PC-3 (cell line): ENCODE measurements at regions not wholly inside any gene's neighbourhood (a gene's known extent, or its start where the extent isn't known, plus 50 kb on each side); places are given as distances from the start of the nearest gene placed in this dataset.

Experiments used
- ATAC-seq: fragments of 200-7000 bp; cut with Tn5 transposase; 2 replicates; pipeline ENCODE4 v1.9.1; 2020; ENCODE audit warnings: mild to moderate bottlenecking, moderate library complexity
- BruUV-seq: library from RNA; stranded (reverse); fragments of 400-500 nt; replicated peaks from 2 replicates; lab custom pipeline; 2021; lab: Mats Ljungman, UMichigan
- CTCF ChIA-PET: fragments of 300-600 bp; sonication (Branson Sonifier 250); formaldehyde crosslinking; loops from one replicate; lab custom pipeline; 2022; ENCODE audit warnings: antibody characterized with exemption; lab: Charles Lee
- POLR2A ChIA-PET: fragments of 300-600 bp; sonication (Branson Sonifier 250); formaldehyde crosslinking; loops from one replicate; lab custom pipeline; 2022; ENCODE audit warnings: antibody characterized with exemption; ENCODE audit not compliant: unreplicated experiment; lab: Charles Lee
- DNase-seq: peaks from one replicate; pipeline ENCODE4 v3.0.0-alpha.2; 2015
- H2AFZ ChIP-seq: fragments of 300-600 bp; sonication (generic); 2 replicates; pipeline ENCODE4 v1.6.0; 2016; ENCODE audit warnings: antibody characterized with exemption, low read length
- H3F3A ChIP-seq: fragments of 300-600 bp; sonication (generic); one replicate; pipeline ENCODE4 v1.6.0; 2017; ENCODE audit warnings: antibody characterized with exemption, low read length, control low read depth, mild to moderate bottlenecking; ENCODE audit not compliant: unreplicated experiment
- H3K27ac ChIP-seq: fragments of 300-600 bp; sonication (generic); 2 replicates; pipeline ENCODE4 v1.5.1; 2016; ENCODE audit warnings: mild to moderate bottlenecking, low read length
- H3K27me3 ChIP-seq: fragments of 300-600 bp; sonication (generic); 2 replicates; pipeline ENCODE4 v1.6.1; 2016; ENCODE audit warnings: low read length, mixed read lengths
- H3K36me3 ChIP-seq: fragments of 300-600 bp; sonication (generic); 2 replicates; pipeline ENCODE4 v1.6.1; 2016; ENCODE audit warnings: low read depth, mixed run types, low read length, mixed read lengths
- H3K4me1 ChIP-seq: fragments of 300-600 bp; sonication (generic); 2 replicates; pipeline ENCODE4 v1.5.1; 2016; ENCODE audit warnings: low read length; ENCODE audit not compliant: insufficient read depth
- H3K4me2 ChIP-seq: fragments of 300-600 bp; sonication (generic); 2 replicates; pipeline ENCODE4 v1.6.0; 2016; ENCODE audit warnings: low read length
- H3K4me3 ChIP-seq: fragments of 300-600 bp; sonication (generic); 2 replicates; pipeline ENCODE4 v1.5.1; 2016; ENCODE audit warnings: mild to moderate bottlenecking, low read length, mixed read lengths
- H3K79me2 ChIP-seq: fragments of 300-600 bp; sonication (generic); 2 replicates; pipeline ENCODE4 v1.6.1; 2017; ENCODE audit warnings: low read length, mixed read lengths
- H3K9ac ChIP-seq: fragments of 300-600 bp; sonication (generic); 2 replicates; pipeline ENCODE4 v1.6.0; 2016; ENCODE audit warnings: mild to moderate bottlenecking, low read length
- H3K9me2 ChIP-seq: fragments of 300-600 bp; sonication (generic); replicated peaks from 2 replicates; pipeline ENCODE4 v1.6.1; 2016; ENCODE audit warnings: mixed run types, low read length, mixed read lengths
- H3K9me3 ChIP-seq: fragments of 300-600 bp; sonication (generic); 2 replicates; pipeline ENCODE4 v1.6.1; 2016; ENCODE audit warnings: low read length, mixed read lengths
- H4K20me1 ChIP-seq: fragments of 300-600 bp; sonication (generic); 2 replicates; pipeline ENCODE4 v1.6.1; 2016; ENCODE audit warnings: low read length, mixed read lengths
- CTCF ChIP-seq: fragments of 300-600 bp; sonication (generic); conservative IDR thresholded peaks from 2 replicates; pipeline ENCODE4 v1.5.1; 2017; ENCODE audit warnings: antibody characterized with exemption, low read depth, mild to moderate bottlenecking, low read length
- EZH2 ChIP-seq: fragments of 300-600 bp; sonication (generic); IDR thresholded peaks from one replicate; pipeline ENCODE4 v1.6.1; 2017; ENCODE audit warnings: antibody characterized with exemption, mild to moderate bottlenecking, low read length; ENCODE audit not compliant: unreplicated experiment
- EZH2phosphoT487 ChIP-seq: fragments of 300-600 bp; sonication (generic); IDR thresholded peaks from 2 replicates; pipeline ENCODE4 v1.6.1; 2018; ENCODE audit warnings: mild to moderate bottlenecking, antibody characterized with exemption, low read length, borderline replicate concordance
- intact Hi-C: fragments of 100-400 bp; cut with micrococcal nuclease; formaldehyde crosslinking; loops from 2 replicates; pipeline ENCODE4 v1.9.0; 2023

GRCh38 chr7:10537764-10538163 is 435.9 kb upstream of the PHF14 start:
- no peak overlapping the region for H3K27ac ChIP-seq
- H3K79me2 ChIP-seq = no peaks in the 10 kb centered on the region
- ATAC-seq (no peak), DNase-seq (no peak)
- H3F3A ChIP-seq = no peaks in the 10 kb centered on the region
- POLR2A ChIA-PET = no interaction called here
- no peak overlapping the region for H3K4me3 ChIP-seq
- H3K4me1 ChIP-seq = no peaks in the 10 kb centered on the region
- CTCF ChIA-PET = no interaction called here
- no peak overlapping the region for H3K9ac ChIP-seq
- H4K20me1 ChIP-seq = no peaks in the 10 kb centered on the region
- no peak for TF ChIP-seq EZH2
- TF ChIP-seq EZH2phosphoT487 = no peak
- no peak for TF ChIP-seq CTCF
- H3K9me2 ChIP-seq = no peaks in the 10 kb centered on the region
- H3K36me3 ChIP-seq = no peaks in the 10 kb centered on the region
- no peak overlapping the region for H2AFZ ChIP-seq
- intact Hi-C loops = no loop called here
- no peaks in the 10 kb centered on the region; the same call in 1 of the 2 replicates for H3K9me3 ChIP-seq
- no peak overlapping the region for H3K4me2 ChIP-seq
- no peaks in the 10 kb centered on the region for H3K27me3 ChIP-seq
- BruUV-seq = no TSS peak

GRCh38 chr7:10557375-10557774 is 416.3 kb upstream of the PHF14 start:
- no peak for TF ChIP-seq EZH2phosphoT487
- TF ChIP-seq EZH2 = no peak
- no peak for TF ChIP-seq CTCF
- no peaks in the 10 kb centered on the region for H3K4me1 ChIP-seq
- H3K27ac ChIP-seq = no peak overlapping the region
- H3K4me2 ChIP-seq = no peak overlapping the region
- H3K9ac ChIP-seq = no peak overlapping the region
- no peaks in the 10 kb centered on the region for H3K27me3 ChIP-seq
- POLR2A ChIA-PET = no interaction called here
- ATAC-seq (no peak), DNase-seq (no peak)
- CTCF ChIA-PET = no interaction called here
- no peak overlapping the region for H2AFZ ChIP-seq
- H3K9me3 ChIP-seq = no peaks in the 10 kb centered on the region
- no TSS peak for BruUV-seq
- no peaks in the 10 kb centered on the region for H3K9me2 ChIP-seq
- H3K79me2 ChIP-seq = no peaks in the 10 kb centered on the region
- H3F3A ChIP-seq = no peaks in the 10 kb centered on the region
- no peak overlapping the region for H3K4me3 ChIP-seq
- H3K36me3 ChIP-seq = no peaks in the 10 kb centered on the region
- no peaks in the 10 kb centered on the region for H4K20me1 ChIP-seq
- intact Hi-C loops = no loop called here

GRCh38 chr7:10560497-10560896 is 413.2 kb upstream of the PHF14 start:
- ChIA-PET POLR2A (no interaction called here), CTCF (no interaction called here)
- H3K36me3 ChIP-seq = no peaks in the 10 kb centered on the region
- no peak for DNase-seq
- no peaks in the 10 kb centered on the region for H3K27me3 ChIP-seq
- H3K4me1 ChIP-seq = no peaks in the 10 kb centered on the region
- no TSS peak for BruUV-seq
- ATAC-seq = no peak
- no peak overlapping the region for H3K9ac ChIP-seq
- no peak overlapping the region for H3K4me3 ChIP-seq
- no peaks in the 10 kb centered on the region for H3F3A ChIP-seq
- no peaks in the 10 kb centered on the region for H3K79me2 ChIP-seq
- H3K9me3 ChIP-seq = no peaks in the 10 kb centered on the region
- H2AFZ ChIP-seq = no peak overlapping the region
- no peak overlapping the region for H3K4me2 ChIP-seq
- intact Hi-C loops = no loop called here
- TF ChIP-seq CTCF (no peak), EZH2phosphoT487 (no peak), EZH2 (no peak)
- H4K20me1 ChIP-seq = no peaks in the 10 kb centered on the region
- H3K27ac ChIP-seq = no peak overlapping the region
- no peaks in the 10 kb centered on the region for H3K9me2 ChIP-seq
